Activated gamma-delta T cell (primary cell): ENCODE measurements at regions not wholly inside any gene's neighbourhood (a gene's known extent, or its start where the extent isn't known, plus 50 kb on each side); places are given as distances from the start of the nearest gene placed in this dataset.
"Not testable (repeated sequence)": the region's sequence is repeated elsewhere in the genome, so short reads cannot be mapped to it uniquely, and the experiment has no call there.

Source experiments
- DNase-seq: peaks from one replicate; lab custom pipeline; 2025; lab: John Stamatoyannopoulos, UW

DNA sequence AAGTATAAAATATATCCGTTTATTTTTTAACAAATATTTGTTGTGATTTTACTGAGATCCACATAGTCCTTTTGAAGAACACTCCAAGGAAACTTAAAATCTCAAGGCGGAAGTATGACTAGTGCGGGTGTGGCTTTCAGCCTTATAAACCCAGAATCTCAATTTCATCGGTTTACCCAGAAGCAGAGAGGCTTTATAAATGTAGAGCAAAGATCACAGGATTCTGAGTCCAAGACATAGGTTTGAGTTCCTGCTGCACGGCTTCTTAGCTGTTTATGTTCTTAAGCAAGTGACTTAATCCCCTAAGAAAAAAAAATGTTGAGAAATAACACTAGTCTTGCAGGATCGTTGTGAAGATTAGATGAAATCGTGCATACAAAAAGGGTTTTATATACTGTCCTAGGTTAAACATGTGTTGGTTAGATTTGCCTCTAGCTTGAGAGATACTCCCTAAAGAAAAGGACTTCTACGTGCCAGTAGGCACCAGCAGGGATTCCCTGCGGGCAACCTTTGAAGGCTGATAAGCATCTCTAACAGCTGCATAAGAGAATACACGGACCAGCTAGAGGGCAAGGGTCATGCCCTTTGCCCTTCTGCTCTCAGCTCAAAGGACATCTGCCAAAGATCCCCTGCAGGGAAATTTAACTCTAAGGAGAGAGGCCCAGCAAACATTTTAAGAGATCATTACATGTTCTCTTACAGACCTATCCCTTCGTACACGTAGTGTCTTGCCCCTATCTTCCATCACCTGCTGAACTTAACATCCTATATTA lies 130.4 kb upstream of the MIR17HG start:
- DNase-seq, result no peak

DNA sequence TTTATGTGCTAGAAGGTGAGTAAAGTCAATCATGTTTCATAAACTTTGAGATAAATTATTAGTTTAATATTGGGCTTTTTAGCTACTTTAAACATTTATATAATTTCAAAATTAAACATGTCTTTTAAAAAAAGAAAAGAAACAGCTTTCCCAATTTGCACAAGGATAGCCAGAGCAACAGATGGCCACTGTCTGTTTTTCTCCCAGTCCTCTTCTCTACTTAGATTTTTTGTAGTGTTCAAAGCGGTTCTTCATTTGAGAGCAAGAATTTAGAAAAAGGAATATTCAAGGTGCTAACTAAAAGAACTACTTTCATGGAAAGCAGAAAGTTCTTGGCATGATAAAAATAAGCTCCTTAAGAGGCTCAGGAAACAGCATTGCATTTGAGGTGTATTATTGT lies 128.3 kb upstream of the MIR17HG start:
- DNase-seq, result no peak

DNA sequence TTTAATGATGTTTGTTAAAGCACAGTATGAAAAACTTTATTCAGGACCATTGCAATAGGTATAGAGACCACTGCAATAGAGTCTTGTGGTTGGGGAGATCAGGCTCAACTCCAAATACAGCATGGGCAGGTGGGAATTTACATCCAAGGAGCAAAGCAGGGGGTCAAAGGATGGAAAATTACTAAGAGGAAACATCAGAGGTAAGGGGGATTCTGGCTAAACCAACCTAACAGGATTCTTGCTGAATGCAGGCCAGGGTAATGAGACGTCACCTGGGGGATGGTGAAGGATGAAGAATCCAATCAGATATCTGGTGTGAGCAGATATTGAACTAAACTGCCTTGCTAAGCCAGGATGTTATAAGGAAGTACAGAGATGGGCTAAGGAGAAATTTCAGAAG lies 126.6 kb upstream of the MIR17HG start:
- DNase-seq, result no peak

DNA sequence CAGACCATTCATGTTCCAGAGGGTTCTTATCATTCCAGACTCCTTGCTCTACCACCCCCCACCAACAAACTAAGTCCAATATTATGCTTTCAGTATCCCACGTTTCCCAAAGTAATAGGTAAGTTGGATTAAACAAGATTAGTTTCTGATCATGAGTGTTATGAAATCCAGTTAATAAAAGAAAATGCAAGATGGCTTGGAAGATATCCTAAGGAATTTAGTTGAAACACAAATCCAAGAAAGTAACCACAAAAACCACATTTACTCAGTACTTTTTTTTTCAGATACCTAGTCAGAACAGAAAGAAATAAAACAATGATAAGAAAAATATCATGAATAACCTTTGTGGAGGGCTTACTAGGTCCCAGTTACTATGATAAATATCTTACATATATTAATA lies 119.4 kb upstream of the MIR17HG start:
- DNase-seq, result no peak

DNA sequence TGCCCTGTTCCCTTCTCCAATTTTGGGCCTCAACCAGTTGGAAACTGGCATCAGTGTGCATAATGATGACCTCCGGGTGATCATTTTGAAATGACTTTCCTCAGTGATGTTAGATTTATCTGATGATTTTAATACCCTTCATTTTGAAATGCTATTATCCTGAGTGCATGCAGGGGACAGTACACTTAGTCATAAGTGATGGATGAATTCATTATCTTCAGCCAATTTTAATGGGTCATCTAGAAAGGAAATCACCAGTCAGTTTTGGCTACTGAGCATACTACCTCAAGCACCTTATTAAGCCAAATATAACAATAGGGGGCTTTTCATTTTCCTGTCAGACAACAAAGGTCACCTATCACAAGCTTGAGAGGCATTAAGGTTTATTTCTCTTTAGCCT lies 118.5 kb upstream of the MIR17HG start:
- no peak for DNase-seq

DNA sequence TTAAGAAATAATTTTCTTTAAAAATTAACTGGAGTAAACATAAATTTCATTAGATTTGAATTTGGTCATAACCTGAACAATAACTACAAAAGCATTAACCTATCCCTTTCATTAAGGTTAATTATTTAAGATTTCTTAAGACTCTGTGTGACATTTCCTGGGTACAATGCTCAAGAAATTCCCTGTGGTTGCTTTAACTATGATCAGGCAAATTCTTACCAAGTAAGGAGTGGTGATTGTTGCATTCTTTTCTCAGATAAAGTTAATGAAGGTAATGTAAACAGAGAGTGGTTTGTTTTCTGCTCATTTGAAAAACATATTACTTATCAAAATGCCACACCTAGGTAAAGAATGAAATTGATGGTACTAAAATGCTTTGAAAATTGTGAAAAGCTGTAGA lies 114.8 kb upstream of the MIR17HG start:
- no peak for DNase-seq

DNA sequence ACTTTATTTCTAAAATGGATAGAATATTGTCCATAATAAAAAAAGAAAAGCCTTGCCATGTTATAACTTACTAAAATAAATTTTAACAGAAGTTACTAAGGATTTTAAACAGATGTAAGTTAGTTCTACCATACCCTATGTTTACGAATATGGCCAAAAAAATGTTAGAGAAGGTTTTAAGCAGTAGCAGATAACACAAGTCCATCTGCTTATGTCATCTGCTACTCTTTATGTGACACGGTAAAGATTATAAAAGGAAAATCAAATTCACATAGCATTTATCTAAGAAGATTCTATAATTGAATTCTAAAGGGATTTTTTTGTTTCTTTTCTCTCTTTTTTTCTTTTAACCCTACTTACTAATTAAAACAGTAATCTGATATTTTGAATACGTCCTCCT lies 114.2 kb upstream of the MIR17HG start:
- DNase-seq, result no peak

DNA sequence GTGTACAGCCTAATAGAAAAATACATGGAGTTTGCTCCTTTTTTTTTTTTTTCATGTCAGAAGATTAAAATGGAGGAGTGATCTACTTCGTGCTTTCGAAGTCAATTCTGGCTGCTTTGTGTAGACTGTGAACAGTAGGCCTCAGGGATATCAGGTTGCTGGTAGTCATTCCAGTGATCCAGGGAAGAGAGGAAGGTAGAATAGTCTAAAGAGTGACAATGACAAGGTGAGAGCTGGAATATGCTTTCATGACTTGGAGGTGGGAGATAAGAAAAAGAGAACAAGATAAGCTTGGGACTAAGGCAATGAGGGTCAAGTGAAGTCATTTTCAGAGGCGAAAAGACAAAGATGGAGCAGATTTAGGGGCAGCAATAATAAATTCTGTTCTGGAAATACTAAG lies 111.3 kb upstream of the MIR17HG start:
- no peak for DNase-seq

DNA sequence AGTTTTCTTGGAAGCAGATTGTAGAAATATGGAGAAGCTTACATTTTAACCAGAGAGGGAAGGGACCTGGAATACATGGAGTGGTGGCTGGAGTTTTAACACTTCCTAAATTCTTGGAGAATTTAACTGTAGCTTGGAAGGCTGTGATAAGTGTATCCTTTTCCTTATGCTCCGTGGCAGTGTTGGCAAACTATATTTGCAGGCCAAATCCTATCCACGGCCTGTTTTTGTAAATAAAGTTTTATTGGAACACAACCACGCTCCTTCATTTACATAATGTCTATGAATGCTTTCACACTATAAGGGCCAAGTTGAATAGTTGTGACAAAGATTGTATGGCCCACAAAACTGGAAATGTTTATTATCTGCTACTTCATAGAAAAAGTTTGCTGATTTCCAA lies 110.6 kb upstream of the MIR17HG start:
- DNase-seq, result no peak

DNA sequence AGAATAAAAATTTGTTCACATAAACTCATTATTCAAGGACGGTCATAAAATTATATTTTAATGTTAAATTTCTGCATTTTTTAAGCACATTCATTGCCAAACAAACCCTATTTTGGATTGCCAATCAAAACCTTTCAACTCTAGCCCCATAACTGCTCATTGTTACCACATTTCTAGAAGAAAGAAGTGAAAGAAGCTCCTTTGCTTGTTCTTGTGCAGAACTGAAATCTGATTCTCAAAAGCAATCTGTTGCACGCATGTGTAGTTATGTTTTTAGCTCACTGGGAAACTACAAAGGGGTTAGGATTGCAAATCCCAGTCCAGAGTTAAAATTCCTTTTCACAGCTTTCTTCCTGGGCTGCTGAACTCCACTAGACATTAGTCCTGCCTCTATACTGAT lies 109.5 kb upstream of the MIR17HG start:
- DNase-seq, result no peak

DNA sequence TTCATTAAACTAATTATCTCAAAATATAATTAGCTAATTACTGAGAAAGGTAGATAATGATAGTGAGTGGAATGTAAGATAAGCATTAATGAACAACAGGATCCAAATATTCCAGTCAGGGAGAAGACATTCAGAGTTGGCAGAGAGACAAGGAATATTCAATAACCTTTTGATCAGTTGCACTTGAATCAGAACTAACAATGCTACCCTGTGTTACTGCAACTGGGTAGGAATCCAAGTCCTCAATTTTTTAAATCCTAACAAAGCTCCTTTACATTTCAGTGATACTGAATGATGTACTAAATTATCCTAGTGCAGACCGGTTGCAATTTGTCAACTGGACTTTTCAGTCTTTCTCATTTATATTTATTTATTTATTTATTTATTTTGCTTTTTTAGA lies 107.1 kb upstream of the MIR17HG start:
- no peak for DNase-seq

DNA sequence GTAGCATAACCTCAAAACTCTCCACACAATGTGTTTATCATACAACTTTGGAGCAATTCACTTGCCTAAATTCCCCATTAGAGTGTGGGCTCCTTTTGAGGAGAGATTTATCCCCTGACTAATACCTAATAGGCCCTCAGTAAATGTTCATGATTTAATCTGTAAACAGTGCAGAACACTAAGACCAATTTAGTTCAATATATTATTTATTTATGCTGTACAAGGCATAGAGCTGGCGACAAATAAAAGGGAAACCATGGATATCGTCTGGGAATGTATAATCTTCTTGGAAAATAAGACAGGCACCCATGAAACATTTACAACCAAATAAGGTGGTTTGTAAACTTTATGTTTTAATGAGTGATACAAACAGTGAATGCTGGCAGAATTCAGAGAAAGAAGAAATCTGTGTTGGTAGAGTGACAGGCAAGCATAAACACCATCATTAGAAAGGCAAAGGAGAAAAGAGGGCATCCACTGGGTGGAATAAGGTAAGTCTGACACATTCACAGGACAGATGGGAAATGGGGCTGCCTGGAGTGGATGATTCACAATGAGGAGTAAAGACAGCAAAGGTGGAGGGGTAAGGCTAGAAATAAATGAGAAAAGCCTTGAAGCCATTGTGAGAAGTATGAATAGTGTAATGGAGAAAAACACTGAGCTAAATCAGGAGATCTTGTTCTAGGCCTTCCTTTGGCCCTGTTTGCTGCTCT lies 106.1 kb upstream of the MIR17HG start:
- no peak for DNase-seq

DNA sequence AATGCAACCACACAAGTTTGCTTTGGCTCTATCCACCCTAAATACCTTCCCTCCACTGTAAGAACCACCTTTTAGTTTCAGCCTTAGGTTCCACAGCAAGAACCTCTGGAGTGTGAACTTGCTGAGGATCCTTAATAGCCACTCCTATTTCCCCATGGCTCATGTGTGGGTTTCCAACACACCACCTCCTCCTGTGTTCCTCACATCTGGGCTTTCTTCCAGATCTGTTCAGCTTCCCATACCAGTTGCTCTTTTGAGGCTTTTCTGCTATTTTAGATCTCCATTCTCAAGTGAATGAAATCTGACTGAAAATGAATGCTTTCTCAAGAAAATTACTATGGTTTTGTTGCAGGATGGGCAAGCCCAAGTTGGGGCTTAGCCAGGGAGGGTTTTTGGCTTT lies 104.8 kb upstream of the MIR17HG start:
- DNase-seq, result no peak

DNA sequence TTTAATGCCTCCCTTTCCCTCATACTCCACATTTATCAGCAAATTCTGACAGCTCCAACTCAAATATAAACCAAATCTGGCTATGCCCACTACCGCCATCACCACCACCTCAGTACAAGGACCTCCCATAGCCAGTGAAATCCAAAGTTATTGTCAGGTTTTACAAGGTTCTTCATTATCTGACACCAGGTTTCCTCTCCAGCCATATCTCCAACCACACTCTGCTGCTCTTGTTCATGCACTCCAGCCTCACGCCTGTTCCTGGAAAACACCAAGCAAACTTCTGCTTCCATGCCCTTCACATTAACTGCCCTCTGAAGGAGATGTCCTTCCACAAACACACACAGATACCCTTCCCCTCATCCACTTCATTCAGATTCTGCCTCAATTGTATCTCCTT lies 102.2 kb upstream of the MIR17HG start:
- no peak for DNase-seq

DNA sequence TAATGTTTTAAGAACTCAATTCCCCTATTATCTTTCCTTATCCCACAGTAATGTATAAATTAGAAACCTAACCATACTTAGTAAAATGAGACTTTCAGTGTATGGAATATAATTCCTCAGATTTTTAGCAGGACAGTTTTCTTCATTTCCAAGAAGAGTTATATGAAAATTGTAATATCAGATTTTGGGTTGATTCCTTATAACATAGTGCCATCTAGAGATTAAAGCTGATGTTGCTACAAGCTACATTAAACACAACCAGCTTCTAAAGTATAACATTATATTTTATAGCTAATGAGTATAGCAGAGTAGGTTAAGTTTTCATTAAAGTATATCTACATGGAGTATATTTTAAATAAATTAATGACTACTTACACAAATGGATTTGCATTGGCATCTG lies 99.7 kb upstream of the MIR17HG start:
- DNase-seq, result no peak

DNA sequence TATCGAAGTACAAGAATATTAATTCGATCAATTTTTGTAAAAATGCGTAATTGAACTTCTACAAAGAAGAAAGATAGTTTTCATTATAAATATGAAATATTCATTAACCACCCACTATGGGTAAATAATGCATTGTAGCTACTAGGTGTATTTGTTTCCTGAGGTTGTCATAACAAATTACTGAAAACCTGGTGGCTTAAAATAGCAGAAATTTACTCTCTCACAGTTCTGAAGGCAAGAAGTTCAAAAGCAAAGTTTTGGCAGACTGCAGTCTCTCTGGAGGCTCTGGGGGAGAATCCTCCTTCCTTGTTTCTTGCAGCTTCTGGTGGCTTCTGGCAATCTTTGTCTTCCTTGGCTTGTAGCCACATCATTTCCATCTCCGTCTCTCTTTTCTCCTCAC lies 99.2 kb upstream of the MIR17HG start:
- no peak for DNase-seq

DNA sequence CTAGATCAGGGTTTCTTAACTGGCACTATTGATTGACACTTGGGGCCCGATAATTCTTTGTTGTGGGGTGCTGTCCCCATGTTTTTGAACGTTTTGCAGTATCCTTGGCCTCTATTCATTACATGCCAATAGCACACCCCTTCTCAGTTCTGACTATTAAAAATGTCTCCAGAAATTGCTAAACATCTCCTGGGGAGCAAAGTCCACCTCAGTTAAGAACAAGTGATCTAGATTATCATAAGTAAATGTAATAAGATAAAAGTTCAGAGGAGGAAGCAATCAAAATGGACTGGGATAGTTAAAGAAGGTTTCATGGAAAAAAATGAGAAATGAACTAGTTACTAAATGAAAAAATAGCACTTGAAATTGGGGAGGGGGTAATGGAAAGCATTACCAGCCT lies 98.1 kb upstream of the MIR17HG start:
- no peak for DNase-seq

DNA sequence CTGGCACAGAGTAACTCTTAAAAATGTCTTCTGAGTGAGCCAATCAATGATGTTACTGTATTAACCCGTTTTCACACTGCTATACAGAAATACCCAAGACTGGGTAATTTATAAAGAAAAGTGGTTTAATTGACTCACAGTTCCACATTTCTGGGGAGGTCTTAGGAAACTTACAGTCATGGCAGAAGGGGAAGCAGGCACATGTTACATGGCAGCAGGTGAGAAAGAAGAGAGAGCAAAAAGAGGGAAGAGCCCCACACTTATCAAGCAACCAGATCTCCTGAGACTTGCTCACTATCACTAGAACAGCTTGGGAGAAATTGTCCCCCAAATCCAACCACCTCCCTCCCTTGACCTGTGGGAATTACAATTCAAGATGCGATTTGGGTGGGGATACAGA lies 97.6 kb upstream of the MIR17HG start:
- DNase-seq, result no peak

DNA sequence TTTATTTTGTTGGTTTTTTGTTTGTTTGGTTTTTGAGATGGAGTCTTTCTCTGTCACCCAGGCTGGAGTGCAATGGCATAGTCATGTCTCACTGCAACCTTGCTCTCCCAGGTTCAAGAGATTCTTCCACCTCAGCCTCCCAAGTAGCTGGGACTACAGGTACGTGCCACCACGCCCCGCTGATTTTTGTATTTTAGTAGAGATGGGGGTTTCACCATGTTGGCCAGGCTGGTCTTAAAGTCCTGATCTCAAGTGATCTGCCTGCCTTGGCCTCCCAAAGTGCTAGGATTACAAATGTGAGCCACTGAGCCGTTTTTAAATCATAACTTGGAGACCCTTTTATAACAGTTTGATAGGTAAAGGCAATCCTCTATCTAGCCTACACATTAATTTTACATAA lies 95.9 kb upstream of the MIR17HG start:
- not testable (repeated sequence) for DNase-seq

DNA sequence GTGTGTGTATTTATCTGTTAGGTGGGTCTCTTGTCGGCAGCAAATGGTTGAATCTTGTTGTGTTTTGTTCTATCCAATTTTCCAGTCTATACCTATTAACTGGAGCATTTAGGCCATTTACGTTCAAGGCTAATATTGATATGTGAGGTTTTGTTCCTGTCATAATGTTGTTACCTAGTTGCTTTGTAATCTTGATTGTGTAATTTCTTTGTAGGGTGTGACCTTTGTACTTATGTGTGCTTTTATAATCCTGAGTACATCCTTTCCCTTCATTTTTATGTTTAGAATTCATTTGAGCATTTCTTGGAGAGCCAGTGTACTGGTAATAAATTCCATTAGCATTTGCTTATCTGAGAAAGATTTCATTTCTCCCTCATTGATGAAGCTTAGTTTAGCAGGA lies 83.0 kb upstream of the MIR17HG start:
- DNase-seq, result no peak

DNA sequence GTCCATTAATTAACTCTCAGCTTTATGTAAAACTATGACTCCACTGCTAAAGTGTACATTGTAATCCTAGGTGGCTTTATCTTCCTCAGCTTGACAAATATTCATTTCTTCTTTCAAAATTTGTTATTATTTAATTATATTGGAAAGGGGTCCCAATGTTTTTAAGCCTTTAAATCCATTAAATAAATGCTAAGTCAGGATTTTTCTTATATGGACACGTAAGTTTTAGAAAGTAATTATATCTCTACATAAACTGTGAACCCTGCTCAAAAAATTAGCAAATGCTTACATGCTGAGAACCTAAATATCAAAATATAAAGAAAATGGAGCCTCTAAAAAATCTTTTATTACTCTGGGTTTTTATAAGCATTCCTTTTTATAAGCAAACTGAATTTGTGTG lies 78.2 kb upstream of the MIR17HG start:
- no peak for DNase-seq

DNA sequence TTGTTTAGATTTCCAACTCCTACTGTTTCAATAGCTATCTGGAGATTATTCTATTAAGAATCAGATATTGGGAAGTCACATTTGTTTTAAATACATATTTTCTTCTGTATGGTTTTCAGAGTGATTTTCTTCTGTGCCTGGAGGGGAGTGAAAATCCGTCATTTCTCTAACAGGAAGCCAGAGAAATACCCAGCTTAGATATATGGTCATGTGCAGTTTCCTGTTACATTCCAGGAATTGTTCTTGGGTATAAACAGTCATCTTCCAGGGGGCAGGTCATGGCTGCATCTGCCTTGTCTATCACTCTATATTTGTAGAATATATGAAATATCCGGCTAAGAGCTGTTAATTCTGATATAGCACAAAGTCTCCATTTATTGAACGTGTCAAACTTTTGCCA lies 77.5 kb upstream of the MIR17HG start:
- DNase-seq, result no peak

DNA sequence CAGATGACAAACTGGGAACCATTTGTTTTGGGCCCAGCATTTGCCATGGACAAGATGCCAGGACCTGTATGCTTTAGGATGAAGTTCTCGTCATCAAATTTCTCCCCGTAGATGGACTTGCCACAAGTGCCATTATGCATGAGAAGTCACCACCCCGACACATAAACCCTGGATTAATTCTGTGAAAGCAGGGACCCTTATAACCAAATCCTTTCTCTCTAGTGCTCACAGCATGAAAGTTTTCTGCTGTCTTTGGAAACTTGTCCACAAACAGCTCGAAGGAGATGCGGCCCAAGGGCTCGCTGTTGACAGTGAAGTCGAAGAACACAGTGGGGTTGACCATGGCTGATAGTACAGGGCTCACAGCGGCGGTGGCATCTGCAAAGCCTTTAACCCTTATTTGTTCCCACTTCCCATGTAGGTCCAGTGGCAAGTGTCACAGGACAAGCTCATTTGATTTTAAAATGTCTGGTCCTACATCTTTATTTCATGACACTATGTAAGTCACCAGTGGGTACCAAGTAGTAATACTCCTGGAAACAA lies 75.2 kb upstream of the MIR17HG start:
- no peak for DNase-seq

DNA sequence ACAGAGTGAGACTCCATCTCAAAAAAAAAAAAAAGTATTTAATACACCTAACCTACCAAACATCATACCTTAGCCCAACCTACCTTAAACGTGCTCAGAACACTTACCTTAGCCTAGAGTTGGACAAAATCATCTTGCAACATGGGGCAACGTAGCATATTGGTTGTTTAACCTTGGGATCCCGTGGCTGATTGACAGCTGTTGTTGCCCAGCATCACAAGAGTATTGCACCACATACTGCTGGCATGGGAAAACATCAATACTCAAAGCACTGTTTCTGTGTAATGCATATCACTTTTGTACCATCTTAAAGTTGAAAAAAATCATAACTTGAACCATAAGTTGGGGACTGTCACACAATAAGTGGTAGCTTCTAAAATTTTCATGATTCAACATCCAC lies 73.8 kb upstream of the MIR17HG start:
- no peak for DNase-seq
